WERI-Rb-1 (cell line): ENCODE measurements at regions not wholly inside any gene's neighbourhood (a gene's known extent, or its start where the extent isn't known, plus 50 kb on each side); places are given as distances from the start of the nearest gene placed in this dataset.

Experiments
- DNase-seq: peaks from one replicate; pipeline ENCODE4 v3.0.0-alpha.2; 2020
- H3K27ac ChIP-seq: fragments of 250-450 bp; sonication (Bioruptor Pico); 2 replicates; pipeline ENCODE4 v1.5.1; 2020; ENCODE audit warnings: mild to moderate bottlenecking, moderate library complexity
- H3K27me3 ChIP-seq: fragments of 250-450 bp; sonication (Bioruptor Pico); 2 replicates; pipeline ENCODE4 v1.5.1; 2021; ENCODE audit warnings: mild to moderate bottlenecking, low read depth, moderate library complexity; ENCODE audit not compliant: insufficient read depth, severe bottlenecking
- H3K36me3 ChIP-seq: fragments of 250-450 bp; sonication (Bioruptor Pico); 2 replicates; pipeline ENCODE4 v1.5.1; 2020; ENCODE audit warnings: mild to moderate bottlenecking, moderate library complexity
- H3K4me3 ChIP-seq: 2 replicates; pipeline ENCODE4 v1.5.1; 2011; ENCODE audit warnings: low read depth, mild to moderate bottlenecking, control low read depth, low read length
- H3K9me3 ChIP-seq: fragments of 250-450 bp; sonication (Bioruptor Pico); 2 replicates; pipeline ENCODE4 v1.5.1; 2021; ENCODE audit warnings: mild to moderate bottlenecking, moderate library complexity; ENCODE audit not compliant: severe bottlenecking
- CTCF ChIP-seq: IDR thresholded peaks from 2 replicates; pipeline ENCODE4 v1.5.1; 2011; ENCODE audit warnings: low read depth, mild to moderate bottlenecking, control low read depth, inconsistent platforms, low read length

GRCh38 chr2:136225950-136226835 is 108.2 kb upstream of the CXCR4 start:
- no peak for DNase-seq
- H3K36me3 ChIP-seq, result no peaks in the 10 kb centered on the region
- H3K27me3 ChIP-seq, result no peaks in the 10 kb centered on the region
- H3K27ac ChIP-seq, result no peak overlapping the region
- no peak overlapping the region for H3K4me3 ChIP-seq
- H3K9me3 ChIP-seq, result no peaks in the 10 kb centered on the region
- no peak for TF ChIP-seq CTCF

DNA sequence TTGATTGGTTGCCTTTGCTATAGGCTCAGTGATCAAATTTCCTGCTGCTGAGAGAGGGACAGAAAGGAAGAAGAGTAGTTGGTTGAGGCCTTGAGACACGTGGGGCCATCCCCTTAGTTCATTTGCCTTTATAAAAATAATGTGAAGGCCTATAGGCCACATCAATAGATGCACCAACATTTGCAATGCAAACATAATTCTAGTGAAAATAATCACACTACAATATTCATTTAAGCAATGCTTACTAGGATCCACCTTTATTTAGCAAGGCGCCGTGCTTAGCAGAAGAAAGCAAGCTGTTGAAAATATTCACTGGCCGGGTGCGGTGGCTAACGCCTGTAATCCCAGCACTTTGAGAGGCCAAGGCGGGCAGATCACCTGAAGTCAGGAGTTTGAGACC is 105.3 kb upstream of the CXCR4 start:
- no peak for TF ChIP-seq CTCF
- no peaks in the 10 kb centered on the region for H3K36me3 ChIP-seq
- H3K4me3 ChIP-seq, result no peak overlapping the region
- H3K27me3 ChIP-seq, result no peaks in the 10 kb centered on the region
- no peaks in the 10 kb centered on the region for H3K9me3 ChIP-seq
- no peak overlapping the region for H3K27ac ChIP-seq
- no peak for DNase-seq

DNA sequence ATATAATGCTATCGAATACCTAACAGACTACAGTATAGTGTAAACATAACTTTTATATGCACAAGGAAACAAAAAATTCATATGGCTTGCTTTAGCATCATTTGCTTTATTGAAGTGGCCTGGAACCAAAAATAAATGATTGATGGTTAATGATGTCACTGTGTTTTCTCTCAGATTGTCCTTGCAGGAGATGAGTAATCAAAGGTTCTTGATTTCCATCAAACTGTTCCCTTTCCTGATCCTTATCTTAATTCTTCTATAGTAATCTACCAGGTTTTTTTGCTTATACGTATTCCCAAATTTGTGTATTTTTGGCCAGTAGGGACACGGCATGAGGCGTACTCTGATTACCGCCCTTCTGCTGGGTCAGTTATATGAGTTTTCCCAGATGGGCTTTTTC is 104.9 kb upstream of the CXCR4 start:
- no peak for DNase-seq
- no peaks in the 10 kb centered on the region for H3K9me3 ChIP-seq
- TF ChIP-seq CTCF, result no peak

DNA sequence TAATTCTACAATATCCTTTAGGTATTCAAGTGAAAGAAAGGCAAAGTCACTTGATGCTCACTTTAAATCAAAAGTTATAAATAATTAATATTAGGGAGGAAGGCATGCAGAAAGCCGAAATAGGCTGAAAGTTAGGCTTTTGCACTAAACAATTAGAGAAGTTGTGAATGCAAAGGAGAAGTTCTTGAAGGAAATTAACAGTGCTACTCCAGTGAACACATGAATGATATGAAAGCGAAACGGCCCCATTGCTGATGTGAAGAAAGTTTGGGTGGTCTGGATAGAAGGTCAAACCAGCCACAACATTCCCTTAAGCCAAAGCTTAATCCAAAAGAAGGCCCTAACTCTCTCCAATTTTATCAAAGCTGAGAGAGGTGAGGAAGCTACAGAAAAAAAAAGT is 103.1 kb upstream of the CXCR4 start:
- Histone ChIP-seq H3K9me3 (no peaks in the 10 kb centered on the region), H3K27ac (no peak overlapping the region), H3K27me3 (no peaks in the 10 kb centered on the region), H3K36me3 (no peaks in the 10 kb centered on the region), H3K4me3 (no peak overlapping the region)
- TF ChIP-seq CTCF, result no peak
- DNase-seq, result no peak

More for the DNA sequence above, 104.9 kb upstream of the CXCR4 start:
- Histone ChIP-seq H3K27me3 (no peaks in the 10 kb centered on the region), H3K27ac (no peak overlapping the region), H3K36me3 (no peaks in the 10 kb centered on the region), H3K4me3 (no peak overlapping the region)

GRCh38 chr2:136219963-136220362 is 102.0 kb upstream of the CXCR4 start:
- Histone ChIP-seq H3K4me3 (no peak overlapping the region), H3K36me3 (no peaks in the 10 kb centered on the region), H3K9me3 (no peaks in the 10 kb centered on the region), H3K27ac (no peak overlapping the region), H3K27me3 (no peaks in the 10 kb centered on the region)
- no peak for DNase-seq
- TF ChIP-seq CTCF, result no peak

- H3K4me3 ChIP-seq, result no peak overlapping the region
- no peaks in the 10 kb centered on the region for H3K9me3 ChIP-seq
- H3K27ac ChIP-seq, result no peak overlapping the region
- H3K36me3 ChIP-seq, result no peaks in the 10 kb centered on the region
- DNase-seq, result no peak
- H3K27me3 ChIP-seq, result no peaks in the 10 kb centered on the region
- TF ChIP-seq CTCF, result no peak
Measured at GRCh38 chr2:136219341-136219740, 101.4 kb upstream of the CXCR4 start.
